ENCODE measurements at regions not wholly inside any gene's neighbourhood (a gene's known extent, or its start where the extent isn't known, plus 50 kb on each side); places are given as distances from the start of the nearest gene placed in this dataset.

DNA sequence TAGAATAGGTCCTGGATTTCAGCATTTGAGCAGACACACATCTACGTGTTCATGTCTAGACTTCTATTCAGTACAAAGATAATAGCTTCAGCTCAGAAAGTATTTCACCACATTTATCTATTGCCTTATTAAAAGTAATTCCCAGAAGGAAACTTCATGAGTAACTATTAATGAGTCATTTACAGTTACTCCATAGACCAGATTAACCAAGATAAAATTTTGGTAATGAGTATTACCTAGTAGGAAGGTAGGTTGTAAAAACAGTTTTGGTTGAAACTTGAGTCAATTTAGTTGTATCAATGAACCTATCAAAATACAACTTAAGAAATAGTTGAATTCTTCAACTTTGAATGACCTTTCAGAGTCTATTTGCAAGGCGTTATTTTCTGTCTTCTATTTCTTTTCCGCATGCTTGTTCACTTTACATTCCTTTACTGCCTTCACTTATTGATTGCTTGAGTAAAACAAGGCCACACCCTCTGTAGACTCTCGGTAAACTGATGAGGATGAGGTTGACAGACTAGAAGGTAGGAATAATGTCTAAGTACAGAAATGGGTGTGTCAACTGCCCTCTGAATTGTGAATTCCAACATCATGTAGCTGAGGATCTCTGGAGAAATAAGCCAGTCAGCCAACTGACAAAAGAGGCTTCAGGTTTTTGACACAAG lies 1165.6 kb upstream of the ZEB2 start:
- DNase-seq (ENCODE audit: low spot score in 2 of 2) (no peak), ATAC-seq (ENCODE audit: low read depth) (no peak)
- H3K4me3 Mint-ChIP-seq, result no peak overlapping the region
- H3K36me3 Mint-ChIP-seq, result no peaks in the 10 kb centered on the region
- H3K4me1 Mint-ChIP-seq, result peaks cover 13% of the 10 kb centered on the region
- no peak overlapping the region for H3K27ac Mint-ChIP-seq
- H3K9me3 Mint-ChIP-seq, result no peaks in the 10 kb centered on the region
- no peaks in the 10 kb centered on the region for H3K27me3 Mint-ChIP-seq

DNA sequence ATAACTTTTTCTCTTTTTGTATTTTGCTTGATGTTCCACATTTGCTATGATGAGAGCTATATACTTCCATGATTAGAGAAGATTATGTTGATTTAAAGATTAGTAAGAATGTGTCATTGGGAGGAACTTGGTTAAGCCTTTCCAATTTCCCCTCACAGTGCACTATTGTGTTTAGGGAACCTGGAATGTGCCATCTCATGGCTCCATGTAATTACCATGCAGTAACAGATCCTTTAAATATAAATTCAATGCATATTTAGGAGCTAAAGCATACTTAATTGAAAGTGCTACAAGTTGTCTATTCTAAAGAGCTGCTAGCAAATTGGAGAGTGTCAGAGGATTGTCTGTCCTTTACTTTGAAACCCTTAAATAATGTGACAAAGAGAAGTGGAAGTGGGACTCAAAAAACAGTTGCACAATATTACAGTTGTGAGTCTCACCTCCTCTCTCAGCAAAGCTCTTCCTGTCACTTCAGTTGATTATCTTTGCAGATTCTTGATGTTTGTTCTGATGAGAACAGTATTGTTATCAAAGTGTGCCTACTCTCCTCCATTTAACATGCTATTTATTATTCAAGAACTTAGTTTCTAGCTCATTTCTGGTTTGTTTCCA lies 1162.7 kb upstream of the ZEB2 start:
- H3K4me1 Mint-ChIP-seq, result peaks cover 7% of the 10 kb centered on the region
- DNase-seq (ENCODE audit: low spot score in 2 of 2) (no peak), ATAC-seq (ENCODE audit: low read depth) (no peak)
- no peaks in the 10 kb centered on the region for H3K9me3 Mint-ChIP-seq
- no peak overlapping the region for H3K27ac Mint-ChIP-seq
- no peaks in the 10 kb centered on the region for H3K36me3 Mint-ChIP-seq
- no peaks in the 10 kb centered on the region for H3K27me3 Mint-ChIP-seq
- H3K4me3 Mint-ChIP-seq, result no peak overlapping the region

DNA sequence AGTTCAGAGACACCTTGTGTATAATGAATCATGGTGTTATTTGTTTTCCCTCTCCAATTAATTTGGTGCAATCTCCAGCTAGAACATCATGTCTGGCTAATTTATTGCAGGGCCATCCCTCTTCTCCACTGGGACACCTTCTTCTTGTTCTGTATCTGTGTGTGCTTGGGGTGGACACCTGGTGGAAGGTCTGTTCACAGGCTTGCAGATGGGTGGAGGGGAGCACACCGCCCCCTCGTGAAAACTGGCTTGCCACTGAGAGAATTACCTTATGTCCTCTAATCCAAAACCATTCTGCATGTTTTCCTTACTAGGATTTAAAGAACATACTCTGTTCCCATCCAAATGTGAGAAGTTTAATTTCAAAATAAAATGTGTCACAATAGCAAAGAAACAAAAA lies 1160.4 kb upstream of the ZEB2 start:
- H3K4me3 Mint-ChIP-seq, result no peak overlapping the region

DNA sequence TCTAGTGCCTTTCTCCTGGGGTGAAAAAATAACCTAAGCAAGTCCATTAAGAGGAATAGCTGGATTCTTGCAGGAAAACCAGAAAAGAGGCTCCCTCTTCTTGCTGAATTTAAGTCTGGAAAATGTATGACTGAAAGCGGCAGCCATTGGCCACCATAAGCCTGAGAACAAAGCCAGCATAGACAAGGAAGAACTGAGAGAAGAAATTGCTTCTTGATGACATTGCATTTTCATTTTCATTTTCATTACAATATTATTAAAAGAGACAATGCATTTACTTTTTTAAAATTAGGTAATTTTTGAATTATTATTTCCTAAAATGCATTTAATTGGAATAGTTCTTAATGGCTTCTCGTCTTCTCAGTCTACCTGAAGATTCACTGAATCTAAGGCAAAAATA lies 1157.5 kb upstream of the ZEB2 start:
- H3K27ac Mint-ChIP-seq, result no peak overlapping the region
- H3K9me3 Mint-ChIP-seq, result no peaks in the 10 kb centered on the region
- H3K27me3 Mint-ChIP-seq, result no peaks in the 10 kb centered on the region

More for the DNA sequence above, 1160.4 kb upstream of the ZEB2 start:
- ATAC-seq (ENCODE audit: low read depth) (no peak), DNase-seq (ENCODE audit: low spot score in 2 of 2) (no peak)
- Mint-ChIP-seq H3K36me3 (no peaks in the 10 kb centered on the region), H3K9me3 (no peaks in the 10 kb centered on the region), H3K27me3 (no peaks in the 10 kb centered on the region), H3K27ac (no peak overlapping the region), H3K4me1 (no peaks in the 10 kb centered on the region)

DNA sequence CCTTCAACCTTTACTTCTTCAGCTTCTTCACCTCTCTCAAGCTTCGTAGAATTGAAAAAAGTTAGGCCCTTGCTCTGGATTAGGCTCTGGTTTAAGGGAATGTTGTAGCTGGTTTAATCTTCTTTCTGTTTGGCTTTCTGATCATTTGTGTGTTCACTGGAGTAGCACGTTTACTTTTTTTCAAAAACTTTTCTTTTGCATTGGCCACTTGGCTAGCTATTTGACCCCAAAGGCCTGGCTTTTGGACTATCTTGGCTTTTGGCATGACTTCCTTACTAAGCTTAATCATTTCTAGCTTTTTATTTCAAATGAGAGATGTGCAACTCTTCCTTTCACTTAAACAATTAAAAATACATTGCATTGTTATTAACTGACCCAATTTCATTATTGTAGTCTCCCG lies 1154.8 kb upstream of the ZEB2 start:
- DNase-seq (ENCODE audit: low spot score in 2 of 2), result no peak
- Mint-ChIP-seq H3K27me3 (no peaks in the 10 kb centered on the region), H3K4me3 (no peak overlapping the region), H3K4me1 (peaks cover 9% of the 10 kb centered on the region), H3K36me3 (no peaks in the 10 kb centered on the region), H3K9me3 (no peaks in the 10 kb centered on the region), H3K27ac (no peak overlapping the region)
- ATAC-seq (ENCODE audit: low read depth), result no peak

More for the DNA sequence above, 1157.5 kb upstream of the ZEB2 start:
- peaks cover 3% of the 10 kb centered on the region for H3K4me1 Mint-ChIP-seq
- ATAC-seq (ENCODE audit: low read depth) (no peak), DNase-seq (ENCODE audit: low spot score in 2 of 2) (no peak)
- H3K4me3 Mint-ChIP-seq, result no peak overlapping the region
- no peaks in the 10 kb centered on the region for H3K36me3 Mint-ChIP-seq

GRCh38 chr2:145669301-145669700 lies 1149.4 kb upstream of the ZEB2 start:
- Mint-ChIP-seq H3K4me1 (peaks cover 9% of the 10 kb centered on the region), H3K4me3 (no peak overlapping the region), H3K27me3 (no peaks in the 10 kb centered on the region), H3K36me3 (no peaks in the 10 kb centered on the region), H3K27ac (no peak overlapping the region), H3K9me3 (no peaks in the 10 kb centered on the region)
- DNase-seq (ENCODE audit: low spot score in 2 of 2) (no peak), ATAC-seq (ENCODE audit: low read depth) (no peak)

GRCh38 chr2:145666552-145666951 lies 1146.6 kb upstream of the ZEB2 start:
- H3K4me3 Mint-ChIP-seq, result no peak overlapping the region
- H3K4me1 Mint-ChIP-seq, result peaks cover under 1% of the 10 kb centered on the region
- H3K9me3 Mint-ChIP-seq, result no peaks in the 10 kb centered on the region
- no peaks in the 10 kb centered on the region for H3K36me3 Mint-ChIP-seq
- DNase-seq (ENCODE audit: low spot score in 2 of 2), result no peak
- H3K27ac Mint-ChIP-seq, result no peak overlapping the region
- no peaks in the 10 kb centered on the region for H3K27me3 Mint-ChIP-seq
- no peak for ATAC-seq (ENCODE audit: low read depth)

DNA sequence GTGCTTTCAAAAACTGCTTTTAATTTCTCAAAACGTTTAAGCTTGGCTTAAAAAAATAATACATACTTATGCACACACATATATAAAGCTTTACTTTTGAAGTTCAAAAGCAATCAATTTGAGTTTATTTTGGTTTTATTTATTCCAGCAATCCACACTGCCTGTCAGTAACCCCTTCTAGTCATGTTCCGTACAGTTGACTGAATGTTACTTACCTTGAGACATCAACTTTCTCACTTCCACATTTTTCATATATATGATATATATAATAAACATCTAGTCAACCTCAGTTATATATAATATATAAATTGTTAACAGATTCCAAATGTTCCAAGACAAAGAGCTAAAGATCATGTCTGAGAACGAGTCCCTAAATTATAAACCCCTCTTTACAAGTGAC lies 1137.3 kb upstream of the ZEB2 start:
- DNase-seq (ENCODE audit: low spot score in 2 of 2), result no peak
- ATAC-seq (ENCODE audit: low read depth), result no peak
- Mint-ChIP-seq H3K27ac (no peak overlapping the region), H3K4me1 (peaks cover 3% of the 10 kb centered on the region), H3K9me3 (no peaks in the 10 kb centered on the region), H3K4me3 (no peak overlapping the region), H3K27me3 (no peaks in the 10 kb centered on the region), H3K36me3 (no peaks in the 10 kb centered on the region)

DNA sequence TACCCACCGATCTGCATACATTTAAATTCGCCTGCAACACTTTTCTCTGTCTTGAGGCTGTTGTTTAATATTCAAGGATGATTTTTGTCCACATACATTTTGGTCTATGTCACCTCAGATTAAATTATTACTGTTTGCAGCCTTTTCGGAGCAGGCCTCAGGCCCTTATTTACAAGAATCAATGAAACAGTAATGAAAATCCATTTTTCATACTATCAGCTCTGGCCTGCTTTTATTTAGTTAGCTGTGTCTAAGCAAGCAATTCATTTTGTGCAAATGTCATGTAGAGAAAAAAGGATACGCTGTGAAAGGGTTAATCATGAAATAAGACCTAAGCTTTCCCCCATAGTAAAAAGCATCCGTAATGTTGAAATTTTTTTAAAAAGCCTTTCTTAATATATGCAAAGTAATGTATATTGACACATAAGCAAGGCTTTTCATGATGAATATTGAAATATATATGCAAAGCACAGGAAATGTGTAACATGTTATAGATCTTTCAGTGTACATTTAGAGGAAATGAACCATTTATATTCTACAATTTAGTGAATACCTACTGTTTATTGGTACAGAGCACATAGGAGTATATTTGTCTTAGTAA lies 1135.3 kb upstream of the ZEB2 start:
- Mint-ChIP-seq H3K27me3 (no peaks in the 10 kb centered on the region), H3K9me3 (no peaks in the 10 kb centered on the region), H3K36me3 (no peaks in the 10 kb centered on the region), H3K27ac (no peak overlapping the region), H3K4me3 (no peak overlapping the region), H3K4me1 (peaks cover 3% of the 10 kb centered on the region)
- no peak for DNase-seq (ENCODE audit: low spot score in 2 of 2)
- ATAC-seq (ENCODE audit: low read depth), result no peak

DNA sequence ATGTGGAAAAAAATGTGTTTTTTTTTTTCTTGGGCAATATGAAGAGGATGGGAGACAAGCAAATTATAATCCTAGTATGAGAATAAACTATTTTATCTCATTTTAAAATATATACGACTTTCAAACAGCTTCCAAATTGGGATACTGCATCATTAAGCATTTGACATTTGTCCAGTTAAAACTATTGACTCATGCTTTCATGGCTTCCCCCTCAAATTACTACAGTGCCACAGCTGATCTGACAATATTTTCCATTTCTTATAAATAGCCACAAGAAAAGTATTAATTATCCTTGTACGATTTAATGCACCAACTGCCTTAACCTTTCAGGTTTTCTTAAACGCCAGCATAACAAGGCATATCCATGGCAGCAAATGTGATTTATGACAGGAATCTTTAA lies 1134.8 kb upstream of the ZEB2 start:
- DNase-seq (ENCODE audit: low spot score in 2 of 2), result no peak
- peaks cover 3% of the 10 kb centered on the region for H3K4me1 Mint-ChIP-seq
- ATAC-seq (ENCODE audit: low read depth), result no peak
- H3K27ac Mint-ChIP-seq, result no peak overlapping the region
- H3K4me3 Mint-ChIP-seq, result no peak overlapping the region
- H3K27me3 Mint-ChIP-seq, result no peaks in the 10 kb centered on the region
- H3K36me3 Mint-ChIP-seq, result no peaks in the 10 kb centered on the region
- peaks cover 3% of the 10 kb centered on the region for H3K9me3 Mint-ChIP-seq

- H3K36me3 Mint-ChIP-seq, result no peaks in the 10 kb centered on the region
- no peaks in the 10 kb centered on the region for H3K27me3 Mint-ChIP-seq
- no peak for DNase-seq (ENCODE audit: low spot score in 2 of 2)
- H3K4me1 Mint-ChIP-seq, result peaks cover 3% of the 10 kb centered on the region
- no peak overlapping the region for H3K4me3 Mint-ChIP-seq
- no peak overlapping the region for H3K27ac Mint-ChIP-seq
- H3K9me3 Mint-ChIP-seq, result peaks cover 3% of the 10 kb centered on the region
- no peak for ATAC-seq (ENCODE audit: low read depth)
Measured at GRCh38 chr2:145654156-145654555, 1134.2 kb upstream of the ZEB2 start.

GRCh38 chr2:145653553-145653952 lies 1133.6 kb upstream of the ZEB2 start:
- ATAC-seq (ENCODE audit: low read depth), result no peak
- no peaks in the 10 kb centered on the region for H3K36me3 Mint-ChIP-seq

GRCh38 chr2:145652571-145653545 lies 1132.9 kb upstream of the ZEB2 start:
- Mint-ChIP-seq H3K36me3 (no peaks in the 10 kb centered on the region), H3K9me3 (peaks cover 3% of the 10 kb centered on the region), H3K4me1 (peaks cover 3% of the 10 kb centered on the region), H3K27ac (no peak overlapping the region), H3K4me3 (no peak overlapping the region), H3K27me3 (no peaks in the 10 kb centered on the region)
- DNase-seq (ENCODE audit: low spot score in 2 of 2) (no peak), ATAC-seq (ENCODE audit: low read depth) (no peak)

More at GRCh38 chr2:145653553-145653952, 1133.6 kb upstream of the ZEB2 start:
- peaks cover 3% of the 10 kb centered on the region for H3K9me3 Mint-ChIP-seq
- DNase-seq (ENCODE audit: low spot score in 2 of 2), result no peak
- no peak overlapping the region for H3K4me3 Mint-ChIP-seq
- no peaks in the 10 kb centered on the region for H3K27me3 Mint-ChIP-seq
- H3K27ac Mint-ChIP-seq, result no peak overlapping the region
- peaks cover 3% of the 10 kb centered on the region for H3K4me1 Mint-ChIP-seq

DNA sequence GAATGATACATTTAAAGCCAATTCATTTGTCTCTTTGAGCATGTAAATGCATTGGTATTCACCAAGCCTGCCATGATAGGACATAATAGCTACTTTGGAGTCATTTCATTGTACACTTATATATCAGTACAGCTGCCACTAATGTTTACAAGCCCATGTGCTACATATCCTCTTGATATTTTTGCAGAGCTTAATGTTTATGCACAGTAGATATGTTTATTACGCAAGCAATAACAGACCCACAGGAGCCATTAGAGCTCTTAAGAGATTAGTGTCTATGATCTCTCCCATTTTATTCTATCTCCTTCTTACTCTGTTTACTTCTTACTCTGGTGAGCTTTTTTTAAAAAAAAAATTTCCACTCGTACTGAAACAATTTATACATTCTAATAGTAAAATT lies 1132.1 kb upstream of the ZEB2 start:
- H3K36me3 Mint-ChIP-seq, result no peaks in the 10 kb centered on the region
- H3K27ac Mint-ChIP-seq, result no peak overlapping the region
- H3K9me3 Mint-ChIP-seq, result peaks cover 3% of the 10 kb centered on the region
- no peak for DNase-seq (ENCODE audit: low spot score in 2 of 2)
- no peak overlapping the region for H3K4me3 Mint-ChIP-seq
- no peaks in the 10 kb centered on the region for H3K27me3 Mint-ChIP-seq
- peaks cover 3% of the 10 kb centered on the region for H3K4me1 Mint-ChIP-seq
- ATAC-seq (ENCODE audit: low read depth), result no peak

All from memory B cell (primary cell).